ENCODE measurements at regions not wholly inside any gene's neighbourhood (a gene's known extent, or its start where the extent isn't known, plus 50 kb on each side); places are given as distances from the start of the nearest gene placed in this dataset.
"Not testable (repeated sequence)": the region's sequence is repeated elsewhere in the genome, so short reads cannot be mapped to it uniquely, and the experiment has no call there.

DNA sequence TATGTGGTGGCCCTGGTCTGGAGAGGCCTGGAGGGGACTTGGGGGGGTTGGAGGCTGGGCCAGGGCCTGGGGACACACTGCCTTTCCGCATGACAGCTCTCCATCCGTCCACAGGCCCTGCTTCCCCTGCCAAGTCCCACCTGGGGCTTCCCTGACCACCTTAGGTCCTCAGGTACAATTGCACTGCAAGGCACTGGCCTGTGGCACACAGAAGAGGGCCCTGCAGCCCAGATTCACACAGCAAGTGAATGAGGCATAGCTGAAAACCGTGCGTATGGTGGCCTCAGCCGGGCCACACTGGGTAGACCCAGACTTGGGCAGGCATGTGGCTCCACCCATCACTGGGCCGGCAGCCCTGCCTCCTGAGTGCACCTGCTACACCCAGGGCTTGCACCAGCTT lies 114.2 kb downstream of the TNFRSF13B start:
- H3K9me2 ChIP-seq (replicated peaks; ENCODE audit: control insufficient read depth, low read length); H4K20me1 ChIP-seq (ENCODE audit: control insufficient read depth, insufficient read depth, low read depth, low read length); H3K27ac ChIP-seq (ENCODE audit: low read depth, low read length); H3F3A ChIP-seq (ENCODE audit: control insufficient read depth, insufficient read depth); H3K4me3 ChIP-seq (ENCODE audit: low read length); H3K36me3 ChIP-seq (ENCODE audit: control insufficient read depth, low read length); H3K79me2 ChIP-seq (ENCODE audit: control insufficient read depth, low read length); H3K4me1 ChIP-seq (ENCODE audit: control insufficient read depth, low read length); H3K27me3 ChIP-seq (ENCODE audit: control insufficient read depth, low read length); H3K9me3 ChIP-seq (ENCODE audit: control insufficient read depth, insufficient read depth, low read length); H3K4me2 ChIP-seq (ENCODE audit: low read length): not testable (repeated sequence)

DNA sequence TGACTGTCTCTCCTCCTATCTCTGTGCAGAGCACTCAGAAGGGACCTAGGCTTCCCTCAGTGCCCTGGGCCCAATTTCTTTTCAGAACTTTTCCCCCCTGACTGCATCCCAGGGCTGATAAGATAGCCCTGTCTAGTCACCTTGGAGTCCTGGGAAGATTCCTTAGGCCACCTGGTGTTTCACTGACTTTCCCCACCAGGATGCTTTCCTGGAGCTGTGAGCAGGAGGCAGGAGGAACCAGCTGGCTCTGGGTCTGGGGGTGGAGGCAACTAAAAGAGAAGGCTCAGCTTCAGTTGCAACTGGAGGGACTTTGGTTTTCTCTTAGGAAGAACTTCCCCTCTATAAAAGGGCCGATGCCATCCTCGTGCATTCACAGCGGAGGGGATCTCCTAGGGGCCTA lies 115.1 kb downstream of the TNFRSF13B start:
- H3K79me2 ChIP-seq (ENCODE audit: control insufficient read depth, low read length); H3K9me3 ChIP-seq (ENCODE audit: control insufficient read depth, insufficient read depth, low read length); H3K4me1 ChIP-seq (ENCODE audit: control insufficient read depth, low read length); H3K9me2 ChIP-seq (replicated peaks; ENCODE audit: control insufficient read depth, low read length); H3K36me3 ChIP-seq (ENCODE audit: control insufficient read depth, low read length); H3K4me3 ChIP-seq (ENCODE audit: low read length); H3K4me2 ChIP-seq (ENCODE audit: low read length); H4K20me1 ChIP-seq (ENCODE audit: control insufficient read depth, insufficient read depth, low read depth, low read length); H3K27ac ChIP-seq (ENCODE audit: low read depth, low read length); H3K27me3 ChIP-seq (ENCODE audit: control insufficient read depth, low read length); H3F3A ChIP-seq (ENCODE audit: control insufficient read depth, insufficient read depth): not testable (repeated sequence)

DNA sequence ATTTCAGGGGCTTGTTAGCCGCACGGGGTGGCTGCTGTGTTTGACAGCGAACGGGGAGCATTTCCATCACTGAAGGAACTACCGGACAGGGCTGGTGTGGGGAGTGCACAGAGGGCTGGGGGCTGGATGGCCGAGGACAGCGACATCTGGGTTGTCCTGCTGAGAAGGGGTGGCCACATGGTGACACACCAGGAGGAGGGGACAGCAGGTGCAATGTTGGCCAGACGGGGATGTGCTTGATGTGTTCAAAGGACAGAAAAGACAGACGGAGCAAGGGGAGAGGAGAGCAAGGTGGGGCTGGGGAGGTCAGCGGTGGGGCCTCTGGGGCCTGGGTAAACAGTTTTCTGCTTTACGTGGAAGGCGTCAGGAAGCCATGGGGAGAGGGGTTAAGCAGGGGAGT lies 115.7 kb downstream of the TNFRSF13B start:
- H3K9me2 ChIP-seq (replicated peaks; ENCODE audit: control insufficient read depth, low read length); H3K9me3 ChIP-seq (ENCODE audit: control insufficient read depth, insufficient read depth, low read length); H3K36me3 ChIP-seq (ENCODE audit: control insufficient read depth, low read length); H3K27me3 ChIP-seq (ENCODE audit: control insufficient read depth, low read length); H3K79me2 ChIP-seq (ENCODE audit: control insufficient read depth, low read length); H3K27ac ChIP-seq (ENCODE audit: low read depth, low read length); H3F3A ChIP-seq (ENCODE audit: control insufficient read depth, insufficient read depth); H3K4me2 ChIP-seq (ENCODE audit: low read length); H3K4me1 ChIP-seq (ENCODE audit: control insufficient read depth, low read length); H3K4me3 ChIP-seq (ENCODE audit: low read length); H4K20me1 ChIP-seq (ENCODE audit: control insufficient read depth, insufficient read depth, low read depth, low read length): not testable (repeated sequence)

DNA sequence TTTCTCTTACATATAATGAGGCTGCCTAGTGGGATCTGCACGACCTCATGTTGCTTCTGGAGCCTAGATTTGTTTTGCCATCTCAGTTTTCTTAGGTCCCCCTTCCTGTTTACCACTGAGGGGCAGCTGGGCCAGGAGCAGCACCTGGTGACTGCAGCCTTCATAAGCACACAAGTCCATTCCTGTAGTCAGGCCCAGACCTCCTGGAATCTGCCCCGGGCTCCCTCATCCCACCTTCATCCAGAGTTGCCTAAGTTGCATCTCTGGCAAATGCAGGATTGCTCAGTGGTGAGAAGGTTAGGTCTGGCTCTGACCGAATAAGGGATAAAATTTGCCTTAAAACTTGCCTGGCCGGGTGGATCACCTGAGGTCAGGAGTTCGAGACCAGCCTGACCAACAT lies 117.3 kb downstream of the TNFRSF13B start:
- not testable (repeated sequence) for H4K20me1 ChIP-seq (ENCODE audit: control insufficient read depth, insufficient read depth, low read depth, low read length); H3K9me3 ChIP-seq (ENCODE audit: control insufficient read depth, insufficient read depth, low read length); H3F3A ChIP-seq (ENCODE audit: control insufficient read depth, insufficient read depth); H3K36me3 ChIP-seq (ENCODE audit: control insufficient read depth, low read length); H3K27me3 ChIP-seq (ENCODE audit: control insufficient read depth, low read length); H3K4me2 ChIP-seq (ENCODE audit: low read length); H3K27ac ChIP-seq (ENCODE audit: low read depth, low read length); H3K4me1 ChIP-seq (ENCODE audit: control insufficient read depth, low read length); H3K79me2 ChIP-seq (ENCODE audit: control insufficient read depth, low read length); H3K4me3 ChIP-seq (ENCODE audit: low read length); H3K9me2 ChIP-seq (replicated peaks; ENCODE audit: control insufficient read depth, low read length)

DNA sequence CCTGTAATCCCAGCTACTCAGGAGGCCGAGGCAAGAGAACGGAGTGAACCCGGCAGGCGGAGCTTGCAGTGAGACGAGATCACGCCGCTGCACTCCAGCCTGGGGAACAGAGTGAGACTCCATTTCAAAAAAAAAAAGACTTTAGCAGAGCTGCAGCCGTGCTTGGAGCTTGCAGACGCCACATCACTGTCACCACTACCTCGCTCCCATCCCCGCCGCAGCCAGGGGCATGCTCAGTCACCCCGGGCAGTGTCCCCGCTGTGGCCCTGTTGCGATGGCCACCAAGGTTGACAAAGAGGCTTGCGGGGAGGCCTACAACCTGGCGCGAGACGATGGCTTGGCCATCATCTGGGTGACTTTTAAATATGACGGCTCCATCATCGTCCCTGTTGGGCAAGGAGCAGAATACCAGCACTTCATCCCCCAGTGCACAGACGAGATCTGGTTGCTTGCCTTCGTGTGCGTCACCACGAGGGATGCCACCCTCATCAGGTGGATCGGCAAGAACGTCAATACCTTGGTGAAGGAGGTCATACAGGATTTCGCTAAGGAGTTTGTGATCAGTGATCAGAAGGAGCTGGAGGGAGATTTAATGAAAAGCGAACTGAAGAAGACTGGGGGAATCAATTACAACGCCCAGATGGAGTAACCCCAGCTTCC lies 118.1 kb downstream of the TNFRSF13B start:
- H3K27ac ChIP-seq (ENCODE audit: low read depth, low read length) = no peak overlapping the region
- H3K4me3 ChIP-seq (ENCODE audit: low read length) = no peak overlapping the region
- no peaks in the 10 kb centered on the region for H3K9me3 ChIP-seq (ENCODE audit: control insufficient read depth, insufficient read depth, low read length)
- H3K9me2 ChIP-seq (replicated peaks; ENCODE audit: control insufficient read depth, low read length) = no peaks in the 10 kb centered on the region
- TF ChIP-seq, protein P1, sequence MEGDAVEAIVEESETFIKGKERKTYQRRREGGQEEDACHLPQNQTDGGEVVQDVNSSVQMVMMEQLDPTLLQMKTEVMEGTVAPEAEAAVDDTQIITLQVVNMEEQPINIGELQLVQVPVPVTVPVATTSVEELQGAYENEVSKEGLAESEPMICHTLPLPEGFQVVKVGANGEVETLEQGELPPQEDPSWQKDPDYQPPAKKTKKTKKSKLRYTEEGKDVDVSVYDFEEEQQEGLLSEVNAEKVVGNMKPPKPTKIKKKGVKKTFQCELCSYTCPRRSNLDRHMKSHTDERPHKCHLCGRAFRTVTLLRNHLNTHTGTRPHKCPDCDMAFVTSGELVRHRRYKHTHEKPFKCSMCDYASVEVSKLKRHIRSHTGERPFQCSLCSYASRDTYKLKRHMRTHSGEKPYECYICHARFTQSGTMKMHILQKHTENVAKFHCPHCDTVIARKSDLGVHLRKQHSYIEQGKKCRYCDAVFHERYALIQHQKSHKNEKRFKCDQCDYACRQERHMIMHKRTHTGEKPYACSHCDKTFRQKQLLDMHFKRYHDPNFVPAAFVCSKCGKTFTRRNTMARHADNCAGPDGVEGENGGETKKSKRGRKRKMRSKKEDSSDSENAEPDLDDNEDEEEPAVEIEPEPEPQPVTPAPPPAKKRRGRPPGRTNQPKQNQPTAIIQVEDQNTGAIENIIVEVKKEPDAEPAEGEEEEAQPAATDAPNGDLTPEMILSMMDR (IDR thresholded peaks at IDR 0.05; ENCODE audit: low read depth, low read length, poor library complexity, severe bottlenecking) = no peak
- TF ChIP-seq EZH2phosphoT487 (IDR thresholded peaks at IDR 0.05; ENCODE audit: borderline replicate concordance, low read length) = no peak
- no peaks in the 10 kb centered on the region for H3K79me2 ChIP-seq (ENCODE audit: control insufficient read depth, low read length)
- H3K27me3 ChIP-seq (ENCODE audit: control insufficient read depth, low read length) = no peaks in the 10 kb centered on the region
- H3K4me2 ChIP-seq (ENCODE audit: low read length) = no peak overlapping the region
- H3K4me1 ChIP-seq (ENCODE audit: control insufficient read depth, low read length) = no peaks in the 10 kb centered on the region
- no peaks in the 10 kb centered on the region for H4K20me1 ChIP-seq (ENCODE audit: control insufficient read depth, insufficient read depth, low read depth, low read length)
- no peaks in the 10 kb centered on the region for H3F3A ChIP-seq (ENCODE audit: control insufficient read depth, insufficient read depth)
- H3K36me3 ChIP-seq (ENCODE audit: control insufficient read depth, low read length) = no peaks in the 10 kb centered on the region

DNA sequence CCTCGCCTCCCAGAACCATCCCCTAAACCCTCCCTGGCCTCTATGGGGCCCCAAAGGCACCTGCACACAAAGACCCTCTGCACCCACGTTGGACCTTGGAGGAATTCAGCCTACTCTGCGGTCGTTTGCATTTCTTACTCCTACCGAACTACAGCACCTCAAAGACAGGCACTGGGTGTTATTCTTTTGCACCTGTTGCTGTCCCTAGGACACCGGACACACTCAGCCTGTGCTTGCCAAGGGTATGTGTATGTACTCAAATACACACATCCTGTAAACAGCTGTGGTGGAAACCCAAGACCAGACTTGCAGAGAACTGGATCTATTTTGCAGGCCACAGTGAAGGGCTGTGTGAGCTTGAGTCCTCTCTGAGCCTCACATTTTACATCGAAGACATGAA lies 122.1 kb downstream of the TNFRSF13B start:
- not testable (repeated sequence) for H3K4me3 ChIP-seq (ENCODE audit: low read length); H3K36me3 ChIP-seq (ENCODE audit: control insufficient read depth, low read length); H3K4me1 ChIP-seq (ENCODE audit: control insufficient read depth, low read length); H3K9me2 ChIP-seq (replicated peaks; ENCODE audit: control insufficient read depth, low read length); H4K20me1 ChIP-seq (ENCODE audit: control insufficient read depth, insufficient read depth, low read depth, low read length); H3K79me2 ChIP-seq (ENCODE audit: control insufficient read depth, low read length); H3F3A ChIP-seq (ENCODE audit: control insufficient read depth, insufficient read depth); H3K4me2 ChIP-seq (ENCODE audit: low read length); H3K9me3 ChIP-seq (ENCODE audit: control insufficient read depth, insufficient read depth, low read length); H3K27me3 ChIP-seq (ENCODE audit: control insufficient read depth, low read length); H3K27ac ChIP-seq (ENCODE audit: low read depth, low read length)

DNA sequence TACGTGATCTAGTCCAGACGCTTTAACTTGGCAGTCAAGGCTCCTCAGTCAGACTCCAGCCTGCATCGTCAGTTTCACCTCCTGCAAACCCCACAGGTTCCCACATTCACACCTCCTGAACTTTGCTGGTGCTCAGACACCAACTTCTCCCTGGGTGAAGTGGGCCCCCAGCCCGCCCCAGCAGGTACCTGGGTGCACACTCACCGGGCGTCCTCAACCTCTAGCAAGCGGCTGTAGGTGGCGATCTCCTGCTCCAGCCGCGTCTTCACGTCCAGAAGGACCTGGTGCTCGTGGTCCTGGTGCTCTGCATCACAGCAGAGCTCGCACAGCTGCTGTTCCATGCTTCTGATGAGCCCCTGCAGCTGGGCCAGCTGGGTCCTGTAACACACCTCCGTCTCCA lies 122.9 kb downstream of the TNFRSF13B start:
- not testable (repeated sequence) for H3K36me3 ChIP-seq (ENCODE audit: control insufficient read depth, low read length); H3K27ac ChIP-seq (ENCODE audit: low read depth, low read length); H3K4me1 ChIP-seq (ENCODE audit: control insufficient read depth, low read length)

More for the DNA sequence above, 122.9 kb downstream of the TNFRSF13B start:
- not testable (repeated sequence) for H4K20me1 ChIP-seq (ENCODE audit: control insufficient read depth, insufficient read depth, low read depth, low read length); H3K9me3 ChIP-seq (ENCODE audit: control insufficient read depth, insufficient read depth, low read length); H3K79me2 ChIP-seq (ENCODE audit: control insufficient read depth, low read length); H3K4me3 ChIP-seq (ENCODE audit: low read length); H3F3A ChIP-seq (ENCODE audit: control insufficient read depth, insufficient read depth); H3K4me2 ChIP-seq (ENCODE audit: low read length); H3K27me3 ChIP-seq (ENCODE audit: control insufficient read depth, low read length); H3K9me2 ChIP-seq (replicated peaks; ENCODE audit: control insufficient read depth, low read length)

All from DOHH2 (cell line).